Body of pancreas (tissue), 4 donors: ENCODE measurements at regions not wholly inside any gene's neighbourhood (a gene's known extent, or its start where the extent isn't known, plus 50 kb on each side); places are given as distances from the start of the nearest gene placed in this dataset.

Source experiments
- ATAC-seq: fragments of 150-250 bp; one replicate; pipeline ENCODE4 v1.9.1; 2016
- DNase-seq, 4 donors: peaks; one replicate each; pipeline ENCODE4 v3.0.0-alpha.2; 2019
- H3K27ac ChIP-seq, 4 donors: fragments of 200-600 bp; sonication (generic); 1 replicate in 3 of 4; 2 replicates in 1 of 4; pipeline versions ENCODE4 v1.5.1 to v1.6.1; 2016 to 2019; ENCODE audit warnings: mild to moderate bottlenecking in 1 of 4, mixed read lengths in 1 of 4, moderate library complexity in 1 of 4
- H3K27me3 ChIP-seq, 2 donors: fragments of 200-600 bp; sonication (generic); one replicate each; pipeline ENCODE4 v1.6.0; 2016; ENCODE audit warnings: mild to moderate bottlenecking in 1 of 2
- H3K36me3 ChIP-seq, 2 donors: fragments of 200-600 bp; sonication (generic); replicated peaks in 1 of 2; 2 replicates each; pipeline ENCODE4 v1.5.1; 2016; ENCODE audit warnings: low read depth in 2 of 2; ENCODE audit not compliant: insufficient read depth in 1 of 2
- H3K4me1 ChIP-seq: fragments of 200-600 bp; sonication (generic); one replicate; pipeline ENCODE4 v1.6.0; 2016
- H3K4me3 ChIP-seq, 2 donors: fragments of 200-600 bp; sonication (generic); 1 replicate in 1 of 2; 2 replicates in 1 of 2; pipeline ENCODE4 v1.5.1; 2016 to 2019
- H3K9me3 ChIP-seq, 3 donors: fragments of 200-600 bp; sonication (generic); 1 replicate in 2 of 3; 2 replicates in 1 of 3; pipeline ENCODE4 v1.5.1; 2016
- POLR2A ChIP-seq, 3 donors: fragments of 450-650 bp; IDR thresholded peaks; one replicate each; pipeline ENCODE4 v1.6.1; 2016; ENCODE audit warnings: antibody characterized with exemption in 3 of 3, mild to moderate bottlenecking in 2 of 3
- WGBS, 2 donors: methylation state at CpG; one replicate each; pipeline ENCODE4 v1.1.5; 2017; 5-methylcytosine and 5-hydroxymethylcytosine counted together
- intact Hi-C: fragments of 100-400 bp; cut with DNase I; formaldehyde crosslinking; loops from one replicate; pipeline ENCODE4 v1.15.1; 2023
- TF ChIP-seq, protein P1 (sequence below), 7 experiments: fragments of 450-650 bp in 4 of 7; fragments of 200-600 bp in 3 of 7; sonication (generic) in 3 of 7; IDR thresholded peaks; one replicate each; pipeline ENCODE4 v1.5.1; 2016 to 2019; ENCODE audit warnings: antibody characterized with exemption in 7 of 7

DNA sequence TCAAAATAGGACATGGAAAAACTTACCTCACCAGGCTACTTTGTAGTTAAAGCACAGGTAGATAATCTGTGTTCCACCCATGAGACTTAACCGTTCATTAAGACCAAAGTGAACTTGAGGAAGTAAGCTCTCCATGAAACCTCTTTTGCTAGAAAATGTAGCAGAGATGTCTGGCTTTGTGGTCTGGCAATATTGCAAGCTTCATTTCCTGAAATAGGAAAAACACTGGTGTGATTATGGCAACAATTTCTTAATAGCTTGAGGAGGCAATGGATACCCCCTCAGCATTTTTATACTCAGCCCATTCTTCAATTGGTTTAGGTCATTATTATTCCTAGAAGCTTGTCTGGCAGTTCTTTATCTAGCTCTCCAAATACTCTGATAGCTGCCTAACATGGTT, 957.3 kb downstream of the IGSF11 start:
- WGBS, 2 donors: 56 to 71% methylated on average over 1 of the region's 1 CpG
- TF ChIP-seq, protein P1, sequence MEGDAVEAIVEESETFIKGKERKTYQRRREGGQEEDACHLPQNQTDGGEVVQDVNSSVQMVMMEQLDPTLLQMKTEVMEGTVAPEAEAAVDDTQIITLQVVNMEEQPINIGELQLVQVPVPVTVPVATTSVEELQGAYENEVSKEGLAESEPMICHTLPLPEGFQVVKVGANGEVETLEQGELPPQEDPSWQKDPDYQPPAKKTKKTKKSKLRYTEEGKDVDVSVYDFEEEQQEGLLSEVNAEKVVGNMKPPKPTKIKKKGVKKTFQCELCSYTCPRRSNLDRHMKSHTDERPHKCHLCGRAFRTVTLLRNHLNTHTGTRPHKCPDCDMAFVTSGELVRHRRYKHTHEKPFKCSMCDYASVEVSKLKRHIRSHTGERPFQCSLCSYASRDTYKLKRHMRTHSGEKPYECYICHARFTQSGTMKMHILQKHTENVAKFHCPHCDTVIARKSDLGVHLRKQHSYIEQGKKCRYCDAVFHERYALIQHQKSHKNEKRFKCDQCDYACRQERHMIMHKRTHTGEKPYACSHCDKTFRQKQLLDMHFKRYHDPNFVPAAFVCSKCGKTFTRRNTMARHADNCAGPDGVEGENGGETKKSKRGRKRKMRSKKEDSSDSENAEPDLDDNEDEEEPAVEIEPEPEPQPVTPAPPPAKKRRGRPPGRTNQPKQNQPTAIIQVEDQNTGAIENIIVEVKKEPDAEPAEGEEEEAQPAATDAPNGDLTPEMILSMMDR (IDR thresholded peaks at IDR 0.05): no peak
- ATAC-seq (no peak), DNase-seq (no peak)
- H3K4me3 ChIP-seq: no peak overlapping the region
- no peaks in the 10 kb centered on the region for H3K4me1 ChIP-seq
- H3K27me3 ChIP-seq: no peaks in the 10 kb centered on the region
- H3K27ac ChIP-seq: no peak overlapping the region
- H3K36me3 ChIP-seq: no peaks in the 10 kb centered on the region
- intact Hi-C loops: no loop called here
- H3K9me3 ChIP-seq: no peaks in the 10 kb centered on the region

DNA sequence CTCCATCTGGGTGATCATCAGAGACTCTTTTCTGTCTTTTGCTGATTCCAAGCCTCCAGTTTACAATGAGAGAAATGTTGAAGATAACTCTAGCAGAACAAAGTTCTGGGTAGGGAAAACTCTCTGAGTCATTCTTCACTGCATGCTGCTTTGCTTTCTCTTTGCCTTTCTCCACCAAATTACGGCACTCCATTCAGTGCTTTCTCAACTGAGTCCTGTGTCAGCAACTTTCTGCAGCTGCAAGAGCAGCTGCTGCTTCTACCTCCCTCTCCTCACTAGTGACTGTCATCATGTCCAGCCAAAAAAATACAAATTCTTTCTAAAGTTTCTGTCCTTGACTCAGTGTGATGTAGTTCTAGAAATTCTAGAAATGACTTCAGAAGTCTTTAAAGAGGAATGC, 953.8 kb downstream of the IGSF11 start:
- no peak for ATAC-seq
- no peak for DNase-seq
- Histone ChIP-seq H3K4me1 (no peaks in the 10 kb centered on the region), H3K27ac (no peak overlapping the region), H3K4me3 (no peak overlapping the region), H3K27me3 (no peaks in the 10 kb centered on the region), H3K36me3 (no peaks in the 10 kb centered on the region), H3K9me3 (no peaks in the 10 kb centered on the region)
- intact Hi-C loops: no loop called here
- TF ChIP-seq, protein P1 (IDR thresholded peaks at IDR 0.05): no peak
- TF ChIP-seq POLR2A (IDR thresholded peaks at IDR 0.05): no peak
- 23 to 25% methylated on average over 1 of the region's 1 CpG for WGBS, 2 donors

DNA sequence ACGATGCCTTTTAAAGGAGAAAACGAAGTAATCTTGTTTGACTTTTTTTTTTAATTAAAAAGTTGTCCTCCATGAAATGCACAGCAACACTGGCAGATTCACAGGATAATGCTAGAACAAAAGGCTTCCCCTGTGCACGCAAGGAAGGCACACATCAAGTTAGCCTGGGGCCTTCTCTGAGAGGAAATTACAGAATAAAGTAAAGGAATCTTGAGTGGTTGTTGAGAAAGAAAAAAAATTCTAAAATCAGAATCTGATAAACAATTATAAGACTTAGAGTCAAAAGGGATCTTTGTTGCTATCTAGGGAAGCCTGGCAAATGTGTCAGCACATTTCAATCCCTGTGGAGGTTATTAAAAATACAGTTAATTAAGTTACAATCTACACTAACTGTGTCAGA, 946.0 kb downstream of the IGSF11 start:
- no peaks in the 10 kb centered on the region for H3K36me3 ChIP-seq
- H3K27me3 ChIP-seq: no peaks in the 10 kb centered on the region
- TF ChIP-seq POLR2A (IDR thresholded peaks at IDR 0.05): no peak
- TF ChIP-seq, protein P1 (IDR thresholded peaks at IDR 0.05): no peak
- no peak for ATAC-seq
- intact Hi-C loops: no loop called here
- WGBS, 2 donors: 11 to 17% methylated on average over 3 of the region's 3 CpGs
- no peak overlapping the region for H3K4me3 ChIP-seq
- DNase-seq: no peak
- H3K27ac ChIP-seq: no peak overlapping the region
- no peaks in the 10 kb centered on the region for H3K9me3 ChIP-seq
- H3K4me1 ChIP-seq: no peaks in the 10 kb centered on the region

DNA sequence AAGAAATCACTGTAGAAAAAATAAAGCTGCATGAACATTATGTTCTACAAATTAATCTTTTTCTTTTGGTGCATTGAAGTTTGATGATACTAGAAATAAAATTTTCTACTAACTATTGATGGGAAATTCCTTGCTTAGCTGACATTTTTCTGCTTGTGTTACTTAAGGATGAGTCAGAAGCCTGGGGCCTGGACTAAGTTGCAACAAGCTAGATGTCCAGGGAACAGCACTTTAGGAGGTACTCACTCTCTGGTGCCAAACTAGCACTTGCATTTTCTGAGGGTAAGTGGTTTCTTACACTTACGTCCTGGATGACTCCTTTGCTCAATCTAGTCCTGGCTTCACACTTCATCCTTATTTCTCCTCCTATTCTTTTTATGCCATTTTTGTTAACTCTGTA, 945.1 kb downstream of the IGSF11 start:
- ATAC-seq (no peak), DNase-seq (no peak)
- TF ChIP-seq, protein P1 (IDR thresholded peaks at IDR 0.05): no peak
- TF ChIP-seq POLR2A (IDR thresholded peaks at IDR 0.05): no peak
- WGBS, 2 donors: 30 to 60% methylated on average over 1 of the region's 1 CpG
- Histone ChIP-seq H3K36me3 (no peaks in the 10 kb centered on the region), H3K27ac (no peak overlapping the region), H3K4me1 (no peaks in the 10 kb centered on the region), H3K27me3 (no peaks in the 10 kb centered on the region), H3K9me3 (no peaks in the 10 kb centered on the region), H3K4me3 (no peak overlapping the region)
- intact Hi-C loops: no loop called here

DNA sequence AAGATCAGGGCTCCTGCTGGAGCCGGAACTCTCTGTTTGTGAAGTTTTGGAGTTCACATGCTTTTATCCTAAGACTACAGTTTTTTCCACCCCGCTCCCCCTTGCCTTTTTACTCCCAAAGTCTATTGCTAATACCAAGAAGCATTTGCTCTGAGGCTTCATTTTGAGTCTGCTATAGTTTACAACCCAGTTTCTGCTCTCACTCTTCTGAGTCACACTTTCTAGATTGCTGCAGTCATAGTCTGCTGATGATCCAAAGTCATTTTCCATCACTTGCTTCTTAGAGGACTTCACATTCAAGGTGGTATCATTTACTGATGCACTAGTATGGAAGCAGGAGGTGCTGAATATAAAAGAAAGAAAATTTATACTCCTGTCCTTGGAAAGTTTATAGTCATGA, 937.4 kb downstream of the IGSF11 start:
- TF ChIP-seq, protein P1 (IDR thresholded peaks at IDR 0.05): no peak
- TF ChIP-seq POLR2A (IDR thresholded peaks at IDR 0.05): no peak
- H3K4me1 ChIP-seq: no peaks in the 10 kb centered on the region
- H3K27me3 ChIP-seq: no peaks in the 10 kb centered on the region
- ATAC-seq (no peak), DNase-seq (no peak)
- H3K36me3 ChIP-seq: no peaks in the 10 kb centered on the region
- H3K9me3 ChIP-seq: no peaks in the 10 kb centered on the region
- WGBS, 2 donors: 74 to 76% methylated on average over 2 of the region's 2 CpGs
- intact Hi-C loops: no loop called here
- no peak overlapping the region for H3K27ac ChIP-seq
- H3K4me3 ChIP-seq: no peak overlapping the region
